Mesenchymal stem cell (in vitro differentiated cells and primary cell): ENCODE measurements at regions not wholly inside any gene's neighbourhood (a gene's known extent, or its start where the extent isn't known, plus 50 kb on each side); places are given as distances from the start of the nearest gene placed in this dataset.
A peak's percentile ranks its signal among the peaks of the same experiment; 100 is the strongest.

Experiments used
- DNase-seq: peaks from one replicate; pipeline ENCODE4 v3.0.0-alpha.2; 2013
- H2AFZ ChIP-seq: one replicate; pipeline ENCODE4 v1.6.1; 2013; ENCODE audit warnings: low read depth, mild to moderate bottlenecking, control low read depth, inconsistent platforms, low read length, moderate library complexity
- H2AK5ac ChIP-seq: 2 replicates; pipeline ENCODE4 v1.6.1; 2013; ENCODE audit warnings: low read length, moderate library complexity, mild to moderate bottlenecking, inconsistent platforms; ENCODE audit not compliant: severe bottlenecking
- H2BK120ac ChIP-seq: one replicate; pipeline ENCODE4 v1.6.1; 2013; ENCODE audit warnings: low read depth, mild to moderate bottlenecking, inconsistent platforms, low read length, moderate library complexity
- H2BK12ac ChIP-seq, 2 experiments: one replicate each; pipeline ENCODE4 v1.6.1; 2013; ENCODE audit warnings: inconsistent platforms in 2 of 2, low read length in 2 of 2, mild to moderate bottlenecking in 2 of 2, moderate library complexity in 2 of 2, control low read depth in 1 of 2
- H2BK15ac ChIP-seq: one replicate; pipeline ENCODE4 v1.6.1; 2013; ENCODE audit warnings: mild to moderate bottlenecking, low read depth, inconsistent platforms; ENCODE audit not compliant: poor library complexity, severe bottlenecking
- H2BK5ac ChIP-seq: 2 replicates; pipeline ENCODE4 v1.6.1; 2013; ENCODE audit warnings: low read depth, mild to moderate bottlenecking, low read length, control low read depth, inconsistent platforms; ENCODE audit not compliant: poor library complexity, severe bottlenecking
- H3K14ac ChIP-seq, 2 experiments: one replicate each; pipeline ENCODE4 v1.6.1; 2013; ENCODE audit warnings: inconsistent platforms in 2 of 2, low read length in 2 of 2, control low read depth in 1 of 2, mild to moderate bottlenecking in 1 of 2, moderate library complexity in 1 of 2
- H3K18ac ChIP-seq, 2 experiments: one replicate each; pipeline ENCODE4 v1.6.1; 2013; ENCODE audit warnings: inconsistent platforms in 2 of 2, low read length in 2 of 2, control low read depth in 1 of 2, low read depth in 1 of 2, mild to moderate bottlenecking in 1 of 2
- H3K23ac ChIP-seq, 2 experiments: one replicate each; pipeline ENCODE4 v1.6.1; 2013; ENCODE audit warnings: inconsistent platforms in 2 of 2, low read length in 2 of 2, mild to moderate bottlenecking in 2 of 2, moderate library complexity in 2 of 2, control low read depth in 1 of 2
- H3K27ac ChIP-seq: 2 replicates; pipeline ENCODE4 v1.5.1; 2013; ENCODE audit warnings: mild to moderate bottlenecking, moderate library complexity, low read length, control low read depth, inconsistent platforms; ENCODE audit not compliant: poor library complexity, severe bottlenecking
- H3K27me3 ChIP-seq, 2 experiments: 2 replicates each; pipeline versions ENCODE4 v1.6.1 to v1.7.0; 2013; ENCODE audit warnings: low read length in 2 of 2, mild to moderate bottlenecking in 2 of 2, moderate library complexity in 2 of 2, control low read depth in 1 of 2, inconsistent platforms in 1 of 2; ENCODE audit not compliant: control insufficient read depth in 1 of 2, insufficient read depth in 1 of 2
- H3K36me3 ChIP-seq, 2 experiments: 2 replicates each; pipeline versions ENCODE4 v1.6.1 to v1.7.0; 2013; ENCODE audit warnings: low read length in 2 of 2, control low read depth in 1 of 2, inconsistent platforms in 1 of 2, low read depth in 1 of 2, mild to moderate bottlenecking in 1 of 2; ENCODE audit not compliant: insufficient read depth in 2 of 2, control insufficient read depth in 1 of 2
- H3K4ac ChIP-seq, 2 experiments: one replicate each; pipeline ENCODE4 v1.6.1; 2013; ENCODE audit warnings: inconsistent platforms in 2 of 2, low read length in 2 of 2, mild to moderate bottlenecking in 2 of 2, moderate library complexity in 2 of 2, control low read depth in 1 of 2, low read depth in 1 of 2
- H3K4me1 ChIP-seq: 2 replicates; pipeline ENCODE4 v1.6.1; 2013; ENCODE audit warnings: low read depth, low read length, control low read depth; ENCODE audit not compliant: control insufficient read depth, insufficient read depth
- H3K4me2 ChIP-seq: 2 replicates; pipeline ENCODE4 v1.6.1; 2013; ENCODE audit warnings: low read length, mild to moderate bottlenecking, inconsistent platforms; ENCODE audit not compliant: poor library complexity, severe bottlenecking
- H3K4me3 ChIP-seq, 2 experiments: 2 replicates each; pipeline versions ENCODE4 v1.5.1 to v1.7.0; 2013; ENCODE audit warnings: low read length in 2 of 2, mild to moderate bottlenecking in 2 of 2, control low read depth in 1 of 2, low read depth in 1 of 2; ENCODE audit not compliant: insufficient read depth in 1 of 2
- H3K79me1 ChIP-seq: replicated peaks from 2 replicates; pipeline ENCODE4 v1.6.1; 2013; ENCODE audit warnings: mild to moderate bottlenecking, control low read depth, low read length, inconsistent platforms; ENCODE audit not compliant: poor library complexity, severe bottlenecking
- H3K9ac ChIP-seq: 2 replicates; pipeline ENCODE4 v1.7.0; 2013; ENCODE audit warnings: mild to moderate bottlenecking, low read length, moderate library complexity
- H3K9me3 ChIP-seq: 2 replicates; pipeline ENCODE4 v1.7.0; 2013; ENCODE audit warnings: mild to moderate bottlenecking, low read length; ENCODE audit not compliant: control insufficient read depth
- H4K8ac ChIP-seq: one replicate; pipeline ENCODE4 v1.6.1; 2013; ENCODE audit warnings: inconsistent platforms, mild to moderate bottlenecking, low read length, moderate library complexity
- H4K91ac ChIP-seq: one replicate; pipeline ENCODE4 v1.6.1; 2013; ENCODE audit warnings: mild to moderate bottlenecking, low read length, inconsistent platforms
- WGBS: methylation state at CpG from one replicate; pipeline ENCODE4 v1.1.7; 2013; ENCODE audit warnings: mixed read lengths; 5-methylcytosine and 5-hydroxymethylcytosine counted together

DNA sequence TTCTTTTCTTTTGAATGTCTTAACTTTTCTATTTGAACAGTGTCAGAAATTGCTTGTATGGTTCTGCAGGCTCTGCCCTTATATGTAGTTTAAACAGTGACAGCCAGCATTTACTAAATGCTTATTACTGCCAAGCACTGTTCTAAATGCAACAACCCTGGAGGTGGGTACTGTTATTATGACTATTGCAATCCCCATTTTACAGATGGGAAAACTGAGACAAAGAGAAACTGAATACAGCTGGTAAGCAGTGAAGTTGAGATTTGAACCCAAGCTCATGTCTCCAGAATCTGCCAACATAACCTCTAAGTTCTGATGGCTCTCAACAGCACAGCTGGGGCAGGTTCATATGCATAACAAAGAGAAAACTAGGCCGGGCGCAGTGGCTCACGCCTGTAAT lies 105.7 kb upstream of the GATA6 start:
- DNase-seq = no peak
- Histone ChIP-seq H3K4me2 (no peak overlapping the region), H2BK12ac (no peak overlapping the region), H3K27ac (no peak overlapping the region), H2AFZ (no peak overlapping the region), H2BK5ac (no peak overlapping the region), H3K4me3 (no peak overlapping the region), H3K14ac (no peak overlapping the region), H3K4me1 (no peaks in the 10 kb centered on the region), H2AK5ac (no peak overlapping the region), H4K8ac (no peak overlapping the region), H3K23ac (no peak overlapping the region), H3K18ac (no peak overlapping the region), H3K79me1 (no peaks in the 10 kb centered on the region), H3K9me3 (no peaks in the 10 kb centered on the region), H2BK120ac (no peak overlapping the region), H3K4ac (no peak overlapping the region), H3K9ac (no peak overlapping the region), H3K36me3 (no peaks in the 10 kb centered on the region), H3K27me3 (peaks cover 3 to 12% of the 10 kb centered on the region in 2 experiments), H2BK15ac (no peak overlapping the region), H4K91ac (no peak overlapping the region)
- WGBS = 90% methylated on average over 2 of the region's 3 CpGs

DNA sequence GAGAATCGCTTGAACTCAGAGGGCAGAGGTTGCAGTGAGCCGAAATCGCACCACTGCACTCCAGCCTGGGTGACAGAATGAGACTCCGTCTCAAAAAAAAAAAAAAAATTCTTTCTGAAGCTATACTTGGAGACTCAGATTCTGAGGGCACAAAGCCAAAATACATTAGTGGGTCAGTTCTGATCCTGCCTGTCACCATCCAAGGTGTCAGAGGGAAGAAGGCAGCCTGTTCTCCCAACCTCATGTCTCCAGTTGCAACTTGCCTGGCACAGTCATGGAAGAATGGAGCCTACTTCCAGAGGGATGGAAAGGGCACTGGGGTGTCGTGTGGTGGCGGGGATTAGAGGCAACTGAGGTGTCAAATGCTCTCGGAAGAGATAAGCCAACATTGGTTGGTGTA lies 104.8 kb upstream of the GATA6 start:
- H3K27ac ChIP-seq = no peak overlapping the region
- no peak overlapping the region for H4K91ac ChIP-seq
- H2BK15ac ChIP-seq = no peak overlapping the region
- DNase-seq = no peak
- no peak overlapping the region for H2BK12ac ChIP-seq
- H3K4me1 ChIP-seq = no peaks in the 10 kb centered on the region
- H4K8ac ChIP-seq = no peak overlapping the region
- 92% methylated on average over 7 of the region's 7 CpGs for WGBS
- H3K4me3 ChIP-seq = no peak overlapping the region
- H2BK5ac ChIP-seq = no peak overlapping the region
- H2AFZ ChIP-seq = no peak overlapping the region
- H3K79me1 ChIP-seq = no peaks in the 10 kb centered on the region
- no peak overlapping the region for H3K14ac ChIP-seq
- H3K27me3 ChIP-seq = peaks cover 9 to 12% of the 10 kb centered on the region in 2 experiments
- H3K4ac ChIP-seq = no peak overlapping the region
- no peaks in the 10 kb centered on the region for H3K36me3 ChIP-seq
- no peaks in the 10 kb centered on the region for H3K9me3 ChIP-seq
- peak overlapping the region in 1 of 2 experiments; percentile 28 for H3K23ac ChIP-seq
- H2BK120ac ChIP-seq = no peak overlapping the region
- no peak overlapping the region for H3K18ac ChIP-seq
- H2AK5ac ChIP-seq = no peak overlapping the region
- H3K9ac ChIP-seq = no peak overlapping the region
- H3K4me2 ChIP-seq = no peak overlapping the region

DNA sequence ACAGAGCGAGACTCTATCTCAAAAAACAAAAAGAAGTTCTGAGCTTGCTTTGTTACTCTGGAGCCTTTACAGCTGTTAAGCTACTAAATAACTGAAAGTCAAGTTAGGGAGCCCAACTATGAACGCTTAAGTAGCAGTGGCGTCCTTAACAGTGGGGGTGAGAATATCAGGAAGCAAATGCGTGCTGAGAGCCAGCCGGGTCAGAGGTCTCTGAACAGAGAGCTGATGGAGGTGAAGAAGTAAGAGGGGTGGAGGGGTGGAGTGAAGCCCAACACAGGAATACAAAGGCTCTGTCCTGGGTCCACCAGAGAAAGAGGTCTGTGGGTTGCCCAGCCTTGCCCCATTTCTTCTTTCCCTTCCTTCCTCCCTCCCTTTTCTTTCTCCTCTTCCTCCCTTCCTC lies 104.1 kb upstream of the GATA6 start:
- 54% methylated on average over 5 of the region's 5 CpGs for WGBS
- Histone ChIP-seq H4K8ac (no peak overlapping the region), H3K4ac (no peak overlapping the region), H3K27ac (no peak overlapping the region), H2BK120ac (no peak overlapping the region), H3K9ac (no peak overlapping the region), H3K18ac (no peak overlapping the region), H3K4me1 (no peaks in the 10 kb centered on the region), H3K4me3 (no peak overlapping the region), H3K79me1 (no peaks in the 10 kb centered on the region), H2BK5ac (no peak overlapping the region), H3K14ac (no peak overlapping the region), H4K91ac (no peak overlapping the region), H3K36me3 (no peaks in the 10 kb centered on the region), H3K4me2 (no peak overlapping the region), H2BK15ac (no peak overlapping the region), H2AK5ac (no peak overlapping the region), H3K23ac (no peak overlapping the region), H3K9me3 (no peaks in the 10 kb centered on the region), H2AFZ (no peak overlapping the region), H2BK12ac (no peak overlapping the region), H3K27me3 (peaks cover 9 to 12% of the 10 kb centered on the region in 2 experiments)
- DNase-seq = no peak

DNA sequence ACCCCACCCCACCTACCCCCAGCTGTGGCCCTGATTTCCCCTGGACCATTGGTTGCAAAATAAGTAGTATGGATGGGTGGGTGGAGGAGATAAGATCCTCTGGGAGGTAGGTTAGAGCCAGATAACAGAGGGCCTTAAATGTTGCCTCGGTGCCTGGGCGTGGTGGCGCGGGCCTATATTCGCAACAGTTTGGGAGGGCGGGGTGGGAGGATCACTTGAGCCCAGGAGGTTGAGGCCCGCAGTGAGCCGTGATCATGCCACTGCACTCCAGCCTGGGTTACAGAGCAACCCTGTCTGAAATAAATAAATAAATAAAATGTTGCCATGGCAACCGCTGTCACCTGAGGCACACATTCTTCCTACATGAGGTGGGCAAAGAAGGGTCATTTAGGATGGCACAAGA lies 103.3 kb upstream of the GATA6 start:
- peaks cover 9 to 12% of the 10 kb centered on the region in 2 experiments for H3K27me3 ChIP-seq
- H2BK5ac ChIP-seq = no peak overlapping the region
- no peak overlapping the region for H4K8ac ChIP-seq
- H3K14ac ChIP-seq = no peak overlapping the region
- no peak overlapping the region for H2AFZ ChIP-seq
- no peak overlapping the region for H4K91ac ChIP-seq
- H3K4me3 ChIP-seq = no peak overlapping the region
- H3K18ac ChIP-seq = no peak overlapping the region
- H3K4ac ChIP-seq = no peak overlapping the region
- H3K4me1 ChIP-seq = no peaks in the 10 kb centered on the region
- H3K23ac ChIP-seq = no peak overlapping the region
- no peaks in the 10 kb centered on the region for H3K9me3 ChIP-seq
- no peak overlapping the region for H3K9ac ChIP-seq
- H2AK5ac ChIP-seq = no peak overlapping the region
- H3K79me1 ChIP-seq = no peaks in the 10 kb centered on the region
- no peaks in the 10 kb centered on the region for H3K36me3 ChIP-seq
- no peak overlapping the region for H3K27ac ChIP-seq
- H2BK15ac ChIP-seq = no peak overlapping the region
- H3K4me2 ChIP-seq = no peak overlapping the region
- no peak for DNase-seq
- H2BK12ac ChIP-seq = no peak overlapping the region
- H2BK120ac ChIP-seq = no peak overlapping the region
- 93% methylated on average over 7 of the region's 9 CpGs for WGBS
